HEK293T (cell line): ENCODE measurements at regions not wholly inside any gene's neighbourhood (a gene's known extent, or its start where the extent isn't known, plus 50 kb on each side); places are given as distances from the start of the nearest gene placed in this dataset.

Source experiments
- ARNT ChIP-seq: fragments of 450-650 bp; IDR thresholded peaks from 2 replicates; pipeline ENCODE4 v1.6.1; 2017; ENCODE audit warnings: mild to moderate bottlenecking
- ELF4 ChIP-seq: fragments of 450-650 bp; IDR thresholded peaks from 2 replicates; pipeline ENCODE4 v1.6.1; 2017; ENCODE audit warnings: antibody characterized with exemption
- FOXM1 ChIP-seq: fragments of 450-650 bp; IDR thresholded peaks from 2 replicates; pipeline ENCODE4 v1.6.1; 2017; ENCODE audit warnings: mild to moderate bottlenecking, borderline replicate concordance
- PKNOX1 ChIP-seq: fragments of 450-650 bp; IDR thresholded peaks from 2 replicates; pipeline ENCODE4 v1.6.1; 2016
- SP1 ChIP-seq: fragments of 450-650 bp; IDR thresholded peaks from 2 replicates; pipeline ENCODE4 v1.6.1; 2017
- SUZ12 ChIP-seq: fragments of 450-650 bp; IDR thresholded peaks from 2 replicates; pipeline ENCODE4 v1.6.1; 2016; ENCODE audit warnings: mild to moderate bottlenecking
- TARDBP ChIP-seq: fragments of 450-650 bp; IDR thresholded peaks from 2 replicates; pipeline ENCODE4 v1.6.1; 2016

- TF ChIP-seq TARDBP (no peak), ELF4 (no peak), SUZ12 (no peak), ARNT (no peak), FOXM1 (no peak), SP1 (no peak), PKNOX1 (no peak)
Measured at GRCh38 chr10:131433568-131433967, 122.0 kb upstream of the TCERG1L start.
